HCT116 (cell line): ENCODE measurements at regions not wholly inside any gene's neighbourhood (a gene's known extent, or its start where the extent isn't known, plus 50 kb on each side); places are given as distances from the start of the nearest gene placed in this dataset.

Source experiments
- ATAC-seq: fragments of 200-7000 bp; cut with Tn5 transposase; 2 replicates; pipeline ENCODE4 v1.9.1; 2020; ENCODE audit warnings: mild to moderate bottlenecking, moderate library complexity
- BruUV-seq: library from RNA; stranded (reverse); fragments of 400-500 nt; replicated peaks from 2 replicates; lab custom pipeline; 2021; lab: Mats Ljungman, UMichigan
- CTCF ChIA-PET: fragments of 300-600 bp; sonication (Branson Sonifier 250); formaldehyde crosslinking; loops from one replicate; lab custom pipeline; 2021; ENCODE audit warnings: antibody characterized with exemption; lab: Charles Lee
- POLR2A ChIA-PET: fragments of 300-600, 350-600 bp; sonication (Branson Sonifier 250); formaldehyde crosslinking; loops from one replicate; lab custom pipeline; 2021; ENCODE audit warnings: antibody characterized with exemption; lab: Charles Lee
- RAD21 ChIA-PET, 2 experiments: fragments of 300-600 bp; sonication (Branson Sonifier 250); formaldehyde crosslinking; loops; one replicate each; lab custom pipeline; 2023; ENCODE audit warnings: low total read pairs in 2 of 2; ENCODE audit not compliant: uncharacterized antibody in 2 of 2, unreplicated experiment in 2 of 2, low non-redundant PET in 1 of 2; lab: Charles Lee
- DNase-seq: peaks from one replicate; pipeline ENCODE4 v3.0.0-alpha.2; 2010; ENCODE audit warnings: low read depth, low spot score
- H2AFZ ChIP-seq: fragments of 200-600 bp; shearing (Covaris generic), sonication (generic); 2 replicates; pipeline ENCODE4 v1.6.1; 2017; ENCODE audit warnings: low read depth, mixed run types, mixed read lengths, antibody characterized with exemption, low read length; ENCODE audit not compliant: poor library complexity, severe bottlenecking
- H3K27ac ChIP-seq: 2 replicates; pipeline ENCODE4 v1.5.1; 2012; ENCODE audit warnings: low read depth, low read length
- H3K27me3 ChIP-seq: fragments of 200-600 bp; sonication (generic); 2 replicates; pipeline ENCODE4 v1.6.1; 2016; ENCODE audit warnings: mixed run types, low read length, mixed read lengths; ENCODE audit not compliant: insufficient read depth
- H3K36me3 ChIP-seq, 2 experiments: fragments of 200-500 bp in 1 of 2; fragments of 200-600 bp in 1 of 2; sonication (Bioruptor generic) in 1 of 2; sonication (generic) in 1 of 2; 2 replicates each; pipeline versions ENCODE4 v1.5.1 to v1.6.1; 2014 to 2016; ENCODE audit warnings: low read length in 2 of 2, inconsistent platforms in 1 of 2, mixed read lengths in 1 of 2, mixed run types in 1 of 2; ENCODE audit not compliant: insufficient read depth in 2 of 2, control insufficient read depth in 1 of 2
- H3K4me1 ChIP-seq, 2 experiments: fragments of 200-600 bp in 1 of 2; sonication (generic) in 1 of 2; 2 replicates each; pipeline versions ENCODE4 v1.5.1 to v1.6.1; 2012 to 2017; ENCODE audit warnings: low read length in 2 of 2, inconsistent platforms in 1 of 2, mild to moderate bottlenecking in 1 of 2, mixed read lengths in 1 of 2, mixed run types in 1 of 2, moderate library complexity in 1 of 2; ENCODE audit not compliant: insufficient read depth in 2 of 2, control insufficient read depth in 1 of 2
- H3K4me2 ChIP-seq: fragments of 200-600 bp; sonication (generic); 2 replicates; pipeline ENCODE4 v1.6.1; 2017; ENCODE audit warnings: mixed run types, low read length, mixed read lengths
- H3K4me3 ChIP-seq, 2 experiments: fragments of 200-600 bp in 1 of 2; sonication (generic) in 1 of 2; replicated peaks in 1 of 2; 2 replicates each; pipeline ENCODE4 v1.5.1; 2011 to 2016; ENCODE audit warnings: low read length in 2 of 2, control low read depth in 1 of 2, low read depth in 1 of 2, mild to moderate bottlenecking in 1 of 2, mixed read lengths in 1 of 2, mixed run types in 1 of 2
- H3K79me2 ChIP-seq: fragments of 200-600 bp; sonication (generic); 2 replicates; pipeline ENCODE4 v1.6.1; 2017; ENCODE audit warnings: mild to moderate bottlenecking, mixed run types, low read length, moderate library complexity, mixed read lengths; ENCODE audit not compliant: insufficient read depth
- H3K9ac ChIP-seq: fragments of 200-600 bp; sonication (generic); 2 replicates; pipeline ENCODE4 v1.6.1; 2016; ENCODE audit warnings: low read length, mixed read lengths
- H3K9me2 ChIP-seq: fragments of 200-600 bp; sonication (generic), shearing (Covaris generic); 2 replicates; pipeline ENCODE4 v1.6.1; 2017; ENCODE audit warnings: mixed run types, mild to moderate bottlenecking, moderate library complexity; ENCODE audit not compliant: insufficient read depth
- H3K9me3 ChIP-seq, 2 experiments: fragments of 200-500 bp in 1 of 2; fragments of 200-600 bp in 1 of 2; sonication (Bioruptor generic) in 1 of 2; sonication (generic) in 1 of 2; 2 replicates each; pipeline ENCODE4 v1.6.1; 2014 to 2017; ENCODE audit warnings: low read length in 2 of 2, mixed read lengths in 2 of 2, inconsistent platforms in 1 of 2, low read depth in 1 of 2, mild to moderate bottlenecking in 1 of 2, mixed run types in 1 of 2, moderate library complexity in 1 of 2; ENCODE audit not compliant: control insufficient read depth in 1 of 2, insufficient read depth in 1 of 2
- H4K20me1 ChIP-seq: fragments of 200-600 bp; sonication (generic), shearing (Covaris generic); 2 replicates; pipeline ENCODE4 v1.6.1; 2017; ENCODE audit warnings: mixed run types, mild to moderate bottlenecking, moderate library complexity; ENCODE audit not compliant: insufficient read depth
- ATF3 ChIP-seq: IDR thresholded peaks from 2 replicates; pipeline ENCODE4 v1.6.1; 2012
- CEBPB ChIP-seq: IDR thresholded peaks from 2 replicates; pipeline ENCODE4 v1.6.1; 2012; ENCODE audit warnings: low read depth
- EZH2 ChIP-seq: fragments of 200-600 bp; sonication (generic); IDR thresholded peaks from 2 replicates; pipeline ENCODE4 v1.6.1; 2017; ENCODE audit warnings: antibody characterized with exemption, mixed run types
- EZH2phosphoT487 ChIP-seq: fragments of 200-600 bp; IDR thresholded peaks from 2 replicates; pipeline ENCODE4 v1.6.1; 2018; ENCODE audit warnings: antibody characterized with exemption, borderline replicate concordance
- FOSL1 ChIP-seq: IDR thresholded peaks from 2 replicates; pipeline ENCODE4 v1.6.1; 2012; ENCODE audit warnings: low read depth
- JUND ChIP-seq: IDR thresholded peaks from 2 replicates; pipeline ENCODE4 v1.6.1; 2012
- MAX ChIP-seq: IDR thresholded peaks from 2 replicates; pipeline ENCODE4 v1.6.1; 2012
- REST ChIP-seq: IDR thresholded peaks from 2 replicates; pipeline ENCODE4 v1.6.1; 2012; ENCODE audit warnings: low read depth
- SRF ChIP-seq: IDR thresholded peaks from 2 replicates; pipeline ENCODE4 v1.6.1; 2012; ENCODE audit warnings: low read depth
- TCF7L2 ChIP-seq: IDR thresholded peaks from 2 replicates; pipeline ENCODE4 v1.7.0; 2011; ENCODE audit warnings: borderline replicate concordance, inconsistent platforms; ENCODE audit not compliant: insufficient read depth, insufficient read length; ENCODE audit errors: extremely low read depth
- ZFX ChIP-seq: fragments of 450-650 bp; IDR thresholded peaks from 2 replicates; pipeline ENCODE4 v1.6.1; 2017
- ZNF274 ChIP-seq: fragments of 200-500 bp; sonication (Bioruptor generic); IDR thresholded peaks from 2 replicates; pipeline ENCODE4 v1.6.1; 2014; ENCODE audit warnings: mild to moderate bottlenecking, low read depth, low read length, inconsistent platforms
- intact Hi-C: fragments of 100-400 bp; cut with micrococcal nuclease; formaldehyde crosslinking; loops from 2 replicates; pipeline ENCODE4 v1.10.0; 2022

- no peak for TF ChIP-seq CEBPB
- no peak for TF ChIP-seq EZH2
- TF ChIP-seq SRF, result no peak
- TF ChIP-seq REST, result no peak
- no peak for TF ChIP-seq TCF7L2
- TF ChIP-seq ZFX, result no peak
- no peak for TF ChIP-seq JUND
- no peak for TF ChIP-seq FOSL1
- TF ChIP-seq EZH2phosphoT487, result no peak
- no peak for TF ChIP-seq ATF3
- no peak for TF ChIP-seq MAX
- no peak for TF ChIP-seq ZNF274
- Histone ChIP-seq H3K36me3 (no peaks in the 10 kb centered on the region), H3K9ac (no peak overlapping the region), H3K27me3 (no peaks in the 10 kb centered on the region), H3K79me2 (no peaks in the 10 kb centered on the region), H3K4me3 (no peak overlapping the region), H3K27ac (no peak overlapping the region), H2AFZ (no peak overlapping the region), H3K4me2 (no peak overlapping the region), H3K4me1 (no peaks in the 10 kb centered on the region), H3K9me2 (no peaks in the 10 kb centered on the region), H4K20me1 (no peaks in the 10 kb centered on the region), H3K9me3 (no peaks in the 10 kb centered on the region)
- intact Hi-C loops, result no loop called here
- RAD21 ChIA-PET, result no interaction called here
- DNase-seq (no peak), ATAC-seq (no peak)
- CTCF ChIA-PET, result no interaction called here
- BruUV-seq, result no TSS peak
- POLR2A ChIA-PET, result no interaction called here
Measured at GRCh38 chr9:7436754-7437153, 362.8 kb downstream of the DMAC1 start.
